HG02981 (cell line): ENCODE measurements at regions not wholly inside any gene's neighbourhood (a gene's known extent, or its start where the extent isn't known, plus 50 kb on each side); places are given as distances from the start of the nearest gene placed in this dataset.

Experiments used
- ATAC-seq: cut with Tn5 transposase; IDR thresholded peaks from one replicate; pipeline ENCODE4 v1.9.1; 2021; ENCODE audit warnings: mild to moderate bottlenecking, moderate library complexity; ENCODE audit not compliant: unreplicated experiment

GRCh38 chr17:51486091-51486490 is 225.7 kb downstream of the UTP18 start:
- ATAC-seq = no peak

GRCh38 chr17:51486885-51487520 is 226.7 kb downstream of the UTP18 start:
- no peak for ATAC-seq

GRCh38 chr17:51487947-51488346 is 227.6 kb downstream of the UTP18 start:
- no peak for ATAC-seq

- no peak for ATAC-seq
These were observed 231.1 kb downstream of the UTP18 start for GRCh38 chr17:51491416-51491815.

- ATAC-seq = no peak
These were observed 232.9 kb downstream of the UTP18 start for GRCh38 chr17:51493206-51493605.

GRCh38 chr17:51496378-51496777 is 236.0 kb downstream of the UTP18 start:
- ATAC-seq = no peak

- no peak for ATAC-seq
These were observed 239.6 kb downstream of the UTP18 start for GRCh38 chr17:51499897-51500296.

- no peak for ATAC-seq
These were observed 240.1 kb downstream of the UTP18 start for GRCh38 chr17:51500454-51500853.

- ATAC-seq = no peak
These were observed 245.1 kb downstream of the UTP18 start for GRCh38 chr17:51505450-51505849.

- ATAC-seq = no peak
These were observed 247.1 kb downstream of the UTP18 start for GRCh38 chr17:51507444-51507843.

- no peak for ATAC-seq
These were observed 247.7 kb downstream of the UTP18 start for GRCh38 chr17:51508048-51508447.

GRCh38 chr17:51510940-51511339 is 250.6 kb downstream of the UTP18 start:
- ATAC-seq = no peak

- no peak for ATAC-seq
These were observed 252.0 kb downstream of the UTP18 start for GRCh38 chr17:51512220-51512907.

GRCh38 chr17:51516924-51517323 is 256.6 kb downstream of the UTP18 start:
- no peak for ATAC-seq

GRCh38 chr17:51524524-51524923 is 264.2 kb downstream of the UTP18 start:
- ATAC-seq = no peak

- no peak for ATAC-seq
These were observed 266.2 kb downstream of the UTP18 start for GRCh38 chr17:51526507-51526906.

- ATAC-seq = no peak
These were observed 267.1 kb downstream of the UTP18 start for GRCh38 chr17:51527225-51527982.

- ATAC-seq = no peak
These were observed 267.8 kb downstream of the UTP18 start for GRCh38 chr17:51528111-51528510.

GRCh38 chr17:51533219-51533618 is 272.9 kb downstream of the UTP18 start:
- no peak for ATAC-seq

- no peak for ATAC-seq
These were observed 273.5 kb downstream of the UTP18 start for GRCh38 chr17:51533821-51534220.

- no peak for ATAC-seq
These were observed 276.3 kb downstream of the UTP18 start for GRCh38 chr17:51536627-51537026.

- no peak for ATAC-seq
These were observed 277.7 kb downstream of the UTP18 start for GRCh38 chr17:51537996-51538550.
